ENCODE measurements at regions not wholly inside any gene's neighbourhood (a gene's known extent, or its start where the extent isn't known, plus 50 kb on each side); places are given as distances from the start of the nearest gene placed in this dataset.

GRCh38 chr16:59249011-59249410 is 514.9 kb upstream of the GOT2 start:
- no peak for DNase-seq

- DNase-seq, result no peak
Measured at GRCh38 chr16:59242556-59242955, 508.4 kb upstream of the GOT2 start.

GRCh38 chr16:59238246-59238645 is 504.1 kb upstream of the GOT2 start:
- no peak for DNase-seq

GRCh38 chr16:59236804-59237458 is 502.8 kb upstream of the GOT2 start:
- DNase-seq, result no peak

- DNase-seq, result no peak
Measured at GRCh38 chr16:59224401-59224800, 490.3 kb upstream of the GOT2 start.

- DNase-seq, result no peak
Measured at GRCh38 chr16:59220011-59220410, 485.9 kb upstream of the GOT2 start.

GRCh38 chr16:59216291-59216690 is 482.2 kb upstream of the GOT2 start:
- DNase-seq, result no peak

- no peak for DNase-seq
Measured at GRCh38 chr16:59214455-59214854, 480.3 kb upstream of the GOT2 start.

- DNase-seq, result no peak
Measured at GRCh38 chr16:59213952-59214351, 479.8 kb upstream of the GOT2 start.

GRCh38 chr16:59212492-59213024 is 478.4 kb upstream of the GOT2 start:
- no peak for DNase-seq

- no peak for DNase-seq
Measured at GRCh38 chr16:59210955-59211541, 476.9 kb upstream of the GOT2 start.

- no peak for DNase-seq
Measured at GRCh38 chr16:59205403-59205802, 471.3 kb upstream of the GOT2 start.

- no peak for DNase-seq
Measured at GRCh38 chr16:59204589-59204988, 470.5 kb upstream of the GOT2 start.

- DNase-seq, result no peak
Measured at GRCh38 chr16:59202233-59202862, 468.2 kb upstream of the GOT2 start.

GRCh38 chr16:59201821-59202220 is 467.7 kb upstream of the GOT2 start:
- no peak for DNase-seq

GRCh38 chr16:59201160-59201559 is 467.0 kb upstream of the GOT2 start:
- no peak for DNase-seq

GRCh38 chr16:59198487-59198886 is 464.4 kb upstream of the GOT2 start:
- no peak for DNase-seq

GRCh38 chr16:59195242-59195641 is 461.1 kb upstream of the GOT2 start:
- no peak for DNase-seq

- DNase-seq, result no peak
Measured at GRCh38 chr16:59193637-59194036, 459.5 kb upstream of the GOT2 start.

GRCh38 chr16:59192551-59193199 is 458.6 kb upstream of the GOT2 start:
- no peak for DNase-seq

GRCh38 chr16:59190731-59191130 is 456.6 kb upstream of the GOT2 start:
- DNase-seq, result no peak

GRCh38 chr16:59188029-59188428 is 453.9 kb upstream of the GOT2 start:
- DNase-seq, result no peak

- DNase-seq, result no peak
Measured at GRCh38 chr16:59181821-59182420, 447.8 kb upstream of the GOT2 start.

All from NCI-H2227 treated with DMSO at 0.1 percent for 48 hours (cell line).